Transverse colon (tissue), 4 donors: ENCODE measurements at regions not wholly inside any gene's neighbourhood (a gene's known extent, or its start where the extent isn't known, plus 50 kb on each side); places are given as distances from the start of the nearest gene placed in this dataset.

ENCODE experiments used
- DNase-seq: peaks from one replicate; pipeline ENCODE4 v3.0.0-alpha.2; 2019
- H3K27ac ChIP-seq, 4 donors: fragments of 200-600 bp; sonication (generic); 2 replicates each; pipeline ENCODE4 v1.5.1; 2016 to 2018; ENCODE audit warnings: inconsistent platforms in 4 of 4
- H3K27me3 ChIP-seq: fragments of 200-600 bp; sonication (generic); 2 replicates; pipeline ENCODE4 v1.5.1; 2017; ENCODE audit warnings: inconsistent platforms
- H3K36me3 ChIP-seq, 4 donors: fragments of 200-600 bp; sonication (generic); 2 replicates each; pipeline ENCODE4 v1.5.1; 2017 to 2019; ENCODE audit warnings: inconsistent platforms in 4 of 4
- H3K4me1 ChIP-seq, 4 donors: fragments of 200-600 bp; sonication (generic); 2 replicates each; pipeline ENCODE4 v1.5.1; 2017 to 2020; ENCODE audit warnings: inconsistent platforms in 4 of 4
- H3K4me3 ChIP-seq, 4 donors: fragments of 200-600 bp; sonication (generic); 1 replicate in 1 of 4; 2 replicates in 3 of 4; pipeline versions ENCODE4 v1.5.1 to v1.6.1; 2017 to 2019; ENCODE audit warnings: inconsistent platforms in 4 of 4
- H3K9me3 ChIP-seq, 2 donors: fragments of 200-600 bp; sonication (generic); 2 replicates each; pipeline ENCODE4 v1.5.1; 2017 to 2019; ENCODE audit warnings: inconsistent platforms in 2 of 2
- EP300 ChIP-seq: sonication (generic); formaldehyde crosslinking; IDR thresholded peaks from one replicate; pipeline ENCODE4 v1.6.1; 2017; ENCODE audit warnings: antibody characterized with exemption, low read depth
- POLR2A ChIP-seq: fragments of 450-650 bp; IDR thresholded peaks from one replicate; pipeline ENCODE4 v1.6.1; 2016; ENCODE audit warnings: antibody characterized with exemption, mild to moderate bottlenecking, moderate library complexity
- POLR2AphosphoS5 ChIP-seq, 3 donors: sonication (generic); formaldehyde crosslinking; IDR thresholded peaks; one replicate each; pipeline ENCODE4 v1.6.1; 2016; ENCODE audit warnings: antibody characterized with exemption in 3 of 3
- WGBS, 2 donors: methylation state at CpG; one replicate each; pipeline ENCODE4 v1.1.5; 2018; ENCODE audit warnings: low coverage in 1 of 2; 5-methylcytosine and 5-hydroxymethylcytosine counted together
- in situ Hi-C, 4 donors: fragments of 200-750 bp; cut with MboI; loops; one replicate each; pipeline versions ENCODE4 v1.15.0 to v1.15.1; 2017; ENCODE audit warnings: low sequenced_read_pairs in 3 of 4, low pct_ligation_motif_present in 1 of 4, low pct_unique_long_range_greater_than_20kb in 1 of 4
- intact Hi-C: fragments of 100-400 bp; cut with DNase I; formaldehyde crosslinking; loops from one replicate; pipeline ENCODE4 v1.15.1; 2023; ENCODE audit warnings: low total_unique reads
- TF ChIP-seq, protein P1 (sequence below), 5 experiments: fragments of 200-600 bp in 3 of 5; fragments of 450-650 bp in 2 of 5; sonication (generic) in 3 of 5; IDR thresholded peaks; 1 replicate in 2 of 5; 2 replicates in 3 of 5; pipeline ENCODE4 v1.5.1; 2016 to 2017; ENCODE audit warnings: antibody characterized with exemption in 5 of 5, inconsistent platforms in 3 of 5, mild to moderate bottlenecking in 2 of 5, moderate library complexity in 1 of 5

DNA sequence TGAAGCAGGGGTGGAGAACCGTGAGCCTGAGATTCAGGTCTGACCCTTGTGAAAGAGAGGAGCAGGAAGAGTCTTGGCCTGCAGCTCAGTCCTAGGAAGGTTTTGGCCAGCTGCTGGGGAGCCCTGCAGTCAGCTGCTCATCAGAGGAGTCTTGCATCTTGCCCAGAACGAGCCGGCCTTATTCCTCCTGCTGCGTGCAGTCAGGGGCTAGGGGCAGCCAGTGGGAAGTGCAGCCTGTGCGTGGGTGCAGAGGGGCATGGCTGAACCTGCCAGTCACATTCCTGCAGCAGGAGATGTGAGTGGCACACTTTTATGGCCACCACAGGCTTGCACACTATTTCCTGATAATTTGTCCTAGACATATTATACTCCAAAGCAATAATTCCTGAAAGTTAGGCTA is 278.7 kb downstream of the NPR3 start:
- Histone ChIP-seq H3K9me3 (no peaks in the 10 kb centered on the region), H3K36me3 (no peaks in the 10 kb centered on the region), H3K27me3 (no peaks in the 10 kb centered on the region), H3K27ac (no peak overlapping the region), H3K4me1 (no peaks in the 10 kb centered on the region), H3K4me3 (no peak overlapping the region)
- in situ Hi-C loops (no loop called here), intact Hi-C loops (no loop called here)
- WGBS, 2 donors = 87% methylated on average over 5 of the region's 5 CpGs; no CpG with 5 or more reads in 1 of the 2 donors
- no peak for TF ChIP-seq POLR2AphosphoS5 (IDR thresholded peaks at IDR 0.05)
- no peak for DNase-seq

DNA sequence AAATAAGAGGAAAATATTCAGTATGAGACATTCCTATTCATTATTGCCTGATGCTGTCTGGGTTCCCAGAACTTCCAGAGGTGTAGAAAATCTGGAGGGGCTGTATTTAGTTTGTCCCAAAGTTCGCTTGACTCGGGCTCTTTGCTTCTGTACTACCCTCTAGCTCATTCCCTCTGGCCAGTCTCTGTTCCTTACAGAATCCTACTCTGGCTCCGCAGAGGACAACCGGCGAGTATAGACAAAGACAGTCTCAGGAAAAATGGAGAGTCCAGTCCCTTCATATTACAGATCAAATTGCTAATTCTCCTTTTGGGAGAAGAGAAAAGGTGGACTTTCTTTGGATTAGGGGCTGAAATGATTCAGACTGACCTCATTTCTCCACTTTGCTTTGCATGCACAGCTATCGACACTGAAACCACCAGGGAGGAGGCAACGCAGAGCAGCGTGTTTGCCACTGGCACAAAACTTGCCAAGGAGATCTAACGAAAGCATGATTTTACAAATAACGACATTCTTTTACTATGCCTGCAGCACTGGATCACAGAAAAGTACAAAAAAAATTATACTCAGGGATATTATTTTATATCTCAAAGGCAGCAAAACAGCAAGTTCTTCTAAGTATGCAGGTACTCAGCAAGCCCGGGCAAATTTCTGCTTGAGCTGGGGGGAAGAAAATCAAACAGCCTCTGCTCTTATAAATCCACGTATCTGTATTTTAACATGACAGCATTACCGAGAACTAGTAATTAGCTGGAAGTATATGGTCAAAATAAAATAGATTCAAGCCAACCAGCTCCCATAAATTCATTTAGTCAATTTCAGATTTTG is 279.7 kb downstream of the NPR3 start:
- TF ChIP-seq POLR2A (no peak), EP300 (no peak), POLR2AphosphoS5 (IDR thresholded peaks at IDR 0.05) (no peak)
- TF ChIP-seq, protein P1, sequence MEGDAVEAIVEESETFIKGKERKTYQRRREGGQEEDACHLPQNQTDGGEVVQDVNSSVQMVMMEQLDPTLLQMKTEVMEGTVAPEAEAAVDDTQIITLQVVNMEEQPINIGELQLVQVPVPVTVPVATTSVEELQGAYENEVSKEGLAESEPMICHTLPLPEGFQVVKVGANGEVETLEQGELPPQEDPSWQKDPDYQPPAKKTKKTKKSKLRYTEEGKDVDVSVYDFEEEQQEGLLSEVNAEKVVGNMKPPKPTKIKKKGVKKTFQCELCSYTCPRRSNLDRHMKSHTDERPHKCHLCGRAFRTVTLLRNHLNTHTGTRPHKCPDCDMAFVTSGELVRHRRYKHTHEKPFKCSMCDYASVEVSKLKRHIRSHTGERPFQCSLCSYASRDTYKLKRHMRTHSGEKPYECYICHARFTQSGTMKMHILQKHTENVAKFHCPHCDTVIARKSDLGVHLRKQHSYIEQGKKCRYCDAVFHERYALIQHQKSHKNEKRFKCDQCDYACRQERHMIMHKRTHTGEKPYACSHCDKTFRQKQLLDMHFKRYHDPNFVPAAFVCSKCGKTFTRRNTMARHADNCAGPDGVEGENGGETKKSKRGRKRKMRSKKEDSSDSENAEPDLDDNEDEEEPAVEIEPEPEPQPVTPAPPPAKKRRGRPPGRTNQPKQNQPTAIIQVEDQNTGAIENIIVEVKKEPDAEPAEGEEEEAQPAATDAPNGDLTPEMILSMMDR (IDR thresholded peaks at IDR 0.05) = no peak
- 90 to 91% methylated on average over 11 to 13 of the region's 13 CpGs for WGBS, 2 donors

DNA sequence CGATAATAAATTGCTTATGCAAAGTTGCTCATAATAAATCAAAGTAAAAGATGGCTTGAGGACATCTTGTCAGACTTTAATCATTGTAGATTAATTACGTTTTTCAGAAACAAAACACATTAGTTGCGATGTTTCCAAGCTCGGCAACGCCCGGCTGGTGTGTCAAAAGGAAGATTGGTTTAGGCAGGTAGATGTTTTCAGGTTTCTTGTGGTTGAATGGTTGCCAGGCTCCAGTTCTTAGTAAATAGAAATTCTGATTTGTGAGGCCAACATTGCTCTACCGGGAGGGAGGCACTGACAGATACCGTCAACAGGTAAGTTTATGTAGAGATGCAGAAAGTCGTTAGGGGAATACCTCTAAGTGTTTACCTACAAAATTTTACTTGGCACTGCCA is 280.3 kb downstream of the NPR3 start:
- TF ChIP-seq POLR2A (no peak), POLR2AphosphoS5 (IDR thresholded peaks at IDR 0.05) (no peak), EP300 (no peak)
- TF ChIP-seq, protein P1 (IDR thresholded peaks at IDR 0.05) = no peak
- Histone ChIP-seq H3K4me1 (no peaks in the 10 kb centered on the region), H3K9me3 (no peaks in the 10 kb centered on the region), H3K27ac (no peak overlapping the region), H3K27me3 (no peaks in the 10 kb centered on the region), H3K36me3 (no peaks in the 10 kb centered on the region), H3K4me3 (no peak overlapping the region)
- 88 to 92% methylated on average over 9 of the region's 9 CpGs for WGBS, 2 donors
- intact Hi-C loops = no loop called here
- DNase-seq = no peak
- in situ Hi-C loops = no loop called here

More for the DNA sequence above, 279.7 kb downstream of the NPR3 start:
- no peak for DNase-seq
- Histone ChIP-seq H3K4me3 (no peak overlapping the region), H3K9me3 (no peaks in the 10 kb centered on the region), H3K36me3 (no peaks in the 10 kb centered on the region), H3K27me3 (no peaks in the 10 kb centered on the region), H3K4me1 (no peaks in the 10 kb centered on the region), H3K27ac (no peak overlapping the region)
- intact Hi-C loops (no loop called here), in situ Hi-C loops (no loop called here)

DNA sequence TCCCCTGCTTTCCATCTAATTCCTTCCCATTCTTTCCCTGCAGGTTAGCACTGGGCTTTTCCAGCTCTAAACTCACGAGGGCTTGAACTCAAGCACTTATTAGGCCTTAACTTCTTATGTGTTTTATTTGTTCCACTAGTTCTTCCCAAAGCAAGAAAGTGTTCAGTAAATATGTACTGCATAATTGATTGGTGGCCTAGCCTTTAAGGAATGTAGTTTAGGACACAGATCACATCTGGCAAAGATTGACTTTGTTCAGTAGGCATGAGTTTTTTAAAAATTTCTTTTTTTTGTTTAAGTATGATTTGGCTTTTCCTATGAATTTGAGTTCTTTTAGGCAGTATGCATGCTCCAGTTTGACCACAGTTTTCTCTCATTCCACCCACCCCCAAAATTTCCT is 285.2 kb downstream of the NPR3 start:
- H3K36me3 ChIP-seq = no peaks in the 10 kb centered on the region
- no peaks in the 10 kb centered on the region for H3K4me1 ChIP-seq
- H3K27me3 ChIP-seq = no peaks in the 10 kb centered on the region
- no peaks in the 10 kb centered on the region for H3K9me3 ChIP-seq
- DNase-seq = no peak
- no peak overlapping the region for H3K27ac ChIP-seq
- H3K4me3 ChIP-seq = no peak overlapping the region
- TF ChIP-seq POLR2A (no peak), EP300 (no peak), POLR2AphosphoS5 (IDR thresholded peaks at IDR 0.05) (no peak)
- TF ChIP-seq, protein P1 (IDR thresholded peaks at IDR 0.05) = no peak
- intact Hi-C loops (no loop called here), in situ Hi-C loops (no loop called here)
- 14 to 71% methylated on average over 1 of the region's 1 CpG for WGBS, 2 donors
